GM12878 (cell line): ENCODE measurements at regions not wholly inside any gene's neighbourhood (a gene's known extent, or its start where the extent isn't known, plus 50 kb on each side); places are given as distances from the start of the nearest gene placed in this dataset.
A peak's percentile ranks its signal among the peaks of the same experiment; 100 is the strongest.

Experiments
- ATAC-seq: fragments of 200-7000 bp; cut with Tn5 transposase; 3 replicates; pipeline ENCODE4 v1.9.1; 2020; ENCODE audit warnings: mild to moderate bottlenecking, moderate library complexity
- BruUV-seq: library from RNA; stranded (reverse); fragments of 400-500 nt; replicated peaks from 2 replicates; lab custom pipeline; 2021; lab: Mats Ljungman, UMichigan
- CTCF ChIA-PET: fragments of 300-600 bp; sonication (Branson Sonifier 250); formaldehyde crosslinking; extraction: SDS; loops from one replicate; lab custom pipeline; 2021; ENCODE audit warnings: inconsistent platforms; lab: Yijun Ruan, JAX
- POLR2A ChIA-PET: fragments of 350-600 bp; formaldehyde crosslinking; extraction: SDS; loops from one replicate; lab custom pipeline; 2021; ENCODE audit warnings: inconsistent platforms; lab: Charles Lee
- RAD21 ChIA-PET: fragments of 300-600 bp; sonication (Branson Sonifier 250); formaldehyde crosslinking; loops from one replicate; lab custom pipeline; 2023; ENCODE audit warnings: antibody characterized with exemption; ENCODE audit not compliant: unreplicated experiment; lab: Charles Lee
- SMC1A ChIA-PET: fragments of 300-600 bp; sonication (Branson Sonifier 250); formaldehyde crosslinking; loops from one replicate; lab custom pipeline; 2023; ENCODE audit not compliant: unreplicated experiment, uncharacterized antibody; lab: Charles Lee
- DNase-seq: peaks from one replicate; pipeline ENCODE4 v3.0.0-alpha.2; 2011; ENCODE audit warnings: low read depth, low spot score
- FAIRE-seq: peaks from 3 replicates; lab custom pipeline; 2011; peaks lifted over from hg19 to GRCh38; lab: Jason Lieb, UNC
- H2AFZ ChIP-seq: 2 replicates; pipeline ENCODE4 v1.6.0; 2011; ENCODE audit warnings: low read depth, low read length, control low read depth; ENCODE audit not compliant: control insufficient read depth
- H3K27ac ChIP-seq: 2 replicates; pipeline ENCODE4 v1.5.1; 2011; ENCODE audit warnings: control low read depth; ENCODE audit not compliant: control insufficient read depth, insufficient read depth
- H3K27me3 ChIP-seq, 2 experiments: replicated peaks in 1 of 2; 2 replicates each; pipeline versions ENCODE4 v1.6.0 to v1.6.1; 2011; ENCODE audit warnings: low read length in 1 of 2; ENCODE audit not compliant: control insufficient read depth in 2 of 2, insufficient read depth in 2 of 2
- H3K36me3 ChIP-seq, 2 experiments: 2 replicates each; pipeline ENCODE4 v1.5.1; 2011; ENCODE audit warnings: low read length in 1 of 2; ENCODE audit not compliant: control insufficient read depth in 2 of 2, insufficient read depth in 2 of 2
- H3K4me1 ChIP-seq: 2 replicates; pipeline ENCODE4 v1.6.1; 2011; ENCODE audit warnings: mild to moderate bottlenecking, low read length, moderate library complexity, mixed read lengths; ENCODE audit not compliant: control insufficient read depth, insufficient read depth
- H3K4me2 ChIP-seq: 2 replicates; pipeline ENCODE4 v1.6.0; 2011; ENCODE audit warnings: control low read depth; ENCODE audit not compliant: control insufficient read depth, insufficient read depth
- H3K4me3 ChIP-seq: fragments of 200-600 bp; sonication (generic); 2 replicates; pipeline ENCODE4 v1.5.1; 2016
- H3K79me2 ChIP-seq: 2 replicates; pipeline ENCODE4 v1.6.0; 2011; ENCODE audit warnings: low read length; ENCODE audit not compliant: control insufficient read depth, insufficient read depth
- H3K9ac ChIP-seq: 2 replicates; pipeline ENCODE4 v1.8.0; 2011; ENCODE audit warnings: low read length, control low read depth, mixed read lengths; ENCODE audit not compliant: control insufficient read depth, insufficient read depth
- H3K9me3 ChIP-seq: replicated peaks from 3 replicates; pipeline ENCODE4 v1.5.1; 2011; ENCODE audit warnings: mild to moderate bottlenecking, low read length; ENCODE audit not compliant: control insufficient read depth, insufficient read depth
- H4K20me1 ChIP-seq: 2 replicates; pipeline ENCODE4 v1.6.0; 2011; ENCODE audit not compliant: control insufficient read depth, insufficient read depth
- BMI1 ChIP-seq: fragments of 450-650 bp; IDR thresholded peaks from 2 replicates; pipeline ENCODE4 v1.6.1; 2016; ENCODE audit warnings: mild to moderate bottlenecking, moderate library complexity, borderline replicate concordance
- CEBPB ChIP-seq, 2 experiments: fragments of 150-350 bp in 1 of 2; IDR thresholded peaks; 2 replicates each; pipeline ENCODE4 v1.6.1; 2012 to 2014; ENCODE audit warnings: low read depth in 2 of 2, low read length in 2 of 2, borderline replicate concordance in 1 of 2, inconsistent platforms in 1 of 2
- ESRRA ChIP-seq: IDR thresholded peaks from 2 replicates; pipeline ENCODE4 v1.6.1; 2012; ENCODE audit warnings: mild to moderate bottlenecking, low read length, improper control_type of control experiment
- FOS ChIP-seq: IDR thresholded peaks from 3 replicates; pipeline ENCODE4 v1.6.1; 2011; ENCODE audit warnings: borderline replicate concordance; ENCODE audit not compliant: insufficient read length; ENCODE audit errors: extremely low read depth
- GATAD2B ChIP-seq: fragments of 450-650 bp; conservative IDR thresholded peaks from 2 replicates; pipeline ENCODE4 v1.6.1; 2017; ENCODE audit warnings: low read depth, mild to moderate bottlenecking, moderate library complexity
- HDGF ChIP-seq: fragments of 450-650 bp; IDR thresholded peaks from 2 replicates; pipeline ENCODE4 v1.6.1; 2016; ENCODE audit warnings: antibody characterized with exemption
- JUND ChIP-seq: IDR thresholded peaks from 2 replicates; pipeline ENCODE4 v1.6.1; 2012; ENCODE audit warnings: low read depth, mild to moderate bottlenecking, low read length, improper control_type of control experiment, moderate library complexity
- MTA2 ChIP-seq: fragments of 450-650 bp; IDR thresholded peaks from 2 replicates; pipeline ENCODE4 v1.6.1; 2016; ENCODE audit warnings: low read depth, mild to moderate bottlenecking, moderate library complexity
- NBN ChIP-seq: fragments of 450-650 bp; IDR thresholded peaks from 2 replicates; pipeline ENCODE4 v1.6.1; 2016
- PAX8 ChIP-seq: fragments of 450-650 bp; IDR thresholded peaks from 2 replicates; pipeline ENCODE4 v1.6.1; 2017; ENCODE audit warnings: mild to moderate bottlenecking, moderate library complexity
- SMAD1 ChIP-seq: fragments of 450-650 bp; IDR thresholded peaks from 2 replicates; pipeline ENCODE4 v1.6.1; 2018; ENCODE audit warnings: mild to moderate bottlenecking, low read depth; ENCODE audit not compliant: partially characterized antibody
- SMAD5 ChIP-seq: IDR thresholded peaks from 2 replicates; pipeline ENCODE4 v1.6.1; 2016; ENCODE audit warnings: antibody characterized with exemption, low read depth
- SUPT20H ChIP-seq: IDR thresholded peaks from 2 replicates; pipeline ENCODE4 v1.6.1; 2011; ENCODE audit warnings: low read depth, mild to moderate bottlenecking, low read length, moderate library complexity, borderline replicate concordance; ENCODE audit not compliant: control insufficient read depth
- YBX1 ChIP-seq: fragments of 450-650 bp; IDR thresholded peaks from 2 replicates; pipeline ENCODE4 v1.6.1; 2016; ENCODE audit warnings: antibody characterized with exemption
- in situ Hi-C: fragments of 300-500 bp; cut with MboI; formaldehyde crosslinking; loops from 9 replicates; pipeline ENCODE4 v1.14.3; 2018; ENCODE audit warnings: mixed read lengths
- intact Hi-C: fragments of 100-400 bp; cut with micrococcal nuclease; formaldehyde crosslinking; loops from one replicate; pipeline ENCODE4 v1.14.2; 2022; ENCODE audit not compliant: unreplicated experiment
- TF ChIP-seq, protein P1 (sequence below): fragments of 450-650 bp; IDR thresholded peaks from 2 replicates; pipeline ENCODE4 v1.6.1; 2016; ENCODE audit warnings: mild to moderate bottlenecking
- TF ChIP-seq, protein P2 (sequence below): fragments of 450-650 bp; IDR thresholded peaks from 2 replicates; pipeline ENCODE4 v1.6.1; 2017; ENCODE audit warnings: antibody characterized with exemption, mild to moderate bottlenecking, moderate library complexity
- TF ChIP-seq, protein P3 (sequence below): IDR thresholded peaks from 2 replicates; pipeline ENCODE4 v1.6.1; 2011; ENCODE audit warnings: borderline replicate concordance, low read depth, mild to moderate bottlenecking, moderate library complexity, mixed read lengths, low read length; ENCODE audit not compliant: insufficient read depth; ENCODE audit errors: extremely low read length
- TF ChIP-seq, protein P4 (sequence below): fragments of 450-650 bp; IDR thresholded peaks from 2 replicates; pipeline ENCODE4 v1.6.1; 2018; ENCODE audit warnings: borderline replicate concordance, mild to moderate bottlenecking; ENCODE audit not compliant: partially characterized antibody

DNA sequence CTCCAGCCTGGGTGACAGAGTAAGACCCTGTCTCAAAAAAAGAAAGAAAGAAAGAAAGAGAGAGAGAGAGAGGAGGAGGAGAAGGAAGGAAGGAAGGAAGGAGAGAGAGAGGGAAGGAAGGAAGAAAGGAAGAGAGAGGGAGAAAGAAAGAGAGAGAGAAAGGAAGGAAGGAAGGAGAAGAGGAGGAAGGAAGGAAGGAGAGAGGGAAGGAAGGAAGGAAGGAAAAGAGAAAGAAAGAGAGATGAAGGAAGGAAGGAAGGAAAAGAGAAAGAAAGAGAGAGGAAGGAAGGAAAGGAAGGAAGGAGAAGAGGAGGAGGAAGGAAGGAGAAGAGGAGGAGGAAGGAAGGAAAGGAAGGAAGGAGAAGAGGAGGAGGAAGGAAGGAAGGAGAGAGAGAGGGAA, 82.2 kb upstream of the ATP1B1 start:
- no TSS peak for BruUV-seq
- SMC1A ChIA-PET, result interaction anchor here (0.9 to 13.7 kb wide), 26 partner anchors 10 to 585 kb away, joined by 3 to 343 read pairs (median 6); partner anchors contain the start of genes ATP1B1, BLZF1 and NME7
- TF ChIP-seq SMAD5 (no peak), JUND (no peak), SMAD1 (peak; percentile 39), PAX8 (no peak), SUPT20H (no peak), HDGF (peak; percentile 98), CEBPB (IDR thresholded peaks at IDR 0.05; ENCODE audit: borderline replicate concordance in 1 of 2, low read depth in 2 of 2, low read length in 2 of 2) (no peak), YBX1 (no peak; the same call in 1 of the 2 replicates), MTA2 (peak; percentile 6; the same call in 1 of the 2 replicates), NBN (peak; percentile 92), FOS (no peak), ESRRA (no peak), BMI1 (no peak), GATAD2B (no peak)
- TF ChIP-seq, protein P1, sequence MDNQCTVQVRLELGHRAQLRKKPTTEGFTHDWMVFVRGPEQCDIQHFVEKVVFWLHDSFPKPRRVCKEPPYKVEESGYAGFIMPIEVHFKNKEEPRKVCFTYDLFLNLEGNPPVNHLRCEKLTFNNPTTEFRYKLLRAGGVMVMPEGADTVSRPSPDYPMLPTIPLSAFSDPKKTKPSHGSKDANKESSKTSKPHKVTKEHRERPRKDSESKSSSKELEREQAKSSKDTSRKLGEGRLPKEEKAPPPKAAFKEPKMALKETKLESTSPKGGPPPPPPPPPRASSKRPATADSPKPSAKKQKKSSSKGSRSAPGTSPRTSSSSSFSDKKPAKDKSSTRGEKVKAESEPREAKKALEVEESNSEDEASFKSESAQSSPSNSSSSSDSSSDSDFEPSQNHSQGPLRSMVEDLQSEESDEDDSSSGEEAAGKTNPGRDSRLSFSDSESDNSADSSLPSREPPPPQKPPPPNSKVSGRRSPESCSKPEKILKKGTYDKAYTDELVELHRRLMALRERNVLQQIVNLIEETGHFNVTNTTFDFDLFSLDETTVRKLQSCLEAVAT, result peak; percentile 69
- TF ChIP-seq, protein P2, sequence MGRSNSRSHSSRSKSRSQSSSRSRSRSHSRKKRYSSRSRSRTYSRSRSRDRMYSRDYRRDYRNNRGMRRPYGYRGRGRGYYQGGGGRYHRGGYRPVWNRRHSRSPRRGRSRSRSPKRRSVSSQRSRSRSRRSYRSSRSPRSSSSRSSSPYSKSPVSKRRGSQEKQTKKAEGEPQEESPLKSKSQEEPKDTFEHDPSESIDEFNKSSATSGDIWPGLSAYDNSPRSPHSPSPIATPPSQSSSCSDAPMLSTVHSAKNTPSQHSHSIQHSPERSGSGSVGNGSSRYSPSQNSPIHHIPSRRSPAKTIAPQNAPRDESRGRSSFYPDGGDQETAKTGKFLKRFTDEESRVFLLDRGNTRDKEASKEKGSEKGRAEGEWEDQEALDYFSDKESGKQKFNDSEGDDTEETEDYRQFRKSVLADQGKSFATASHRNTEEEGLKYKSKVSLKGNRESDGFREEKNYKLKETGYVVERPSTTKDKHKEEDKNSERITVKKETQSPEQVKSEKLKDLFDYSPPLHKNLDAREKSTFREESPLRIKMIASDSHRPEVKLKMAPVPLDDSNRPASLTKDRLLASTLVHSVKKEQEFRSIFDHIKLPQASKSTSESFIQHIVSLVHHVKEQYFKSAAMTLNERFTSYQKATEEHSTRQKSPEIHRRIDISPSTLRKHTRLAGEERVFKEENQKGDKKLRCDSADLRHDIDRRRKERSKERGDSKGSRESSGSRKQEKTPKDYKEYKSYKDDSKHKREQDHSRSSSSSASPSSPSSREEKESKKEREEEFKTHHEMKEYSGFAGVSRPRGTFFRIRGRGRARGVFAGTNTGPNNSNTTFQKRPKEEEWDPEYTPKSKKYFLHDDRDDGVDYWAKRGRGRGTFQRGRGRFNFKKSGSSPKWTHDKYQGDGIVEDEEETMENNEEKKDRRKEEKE, result no peak
- TF ChIP-seq, protein P3, sequence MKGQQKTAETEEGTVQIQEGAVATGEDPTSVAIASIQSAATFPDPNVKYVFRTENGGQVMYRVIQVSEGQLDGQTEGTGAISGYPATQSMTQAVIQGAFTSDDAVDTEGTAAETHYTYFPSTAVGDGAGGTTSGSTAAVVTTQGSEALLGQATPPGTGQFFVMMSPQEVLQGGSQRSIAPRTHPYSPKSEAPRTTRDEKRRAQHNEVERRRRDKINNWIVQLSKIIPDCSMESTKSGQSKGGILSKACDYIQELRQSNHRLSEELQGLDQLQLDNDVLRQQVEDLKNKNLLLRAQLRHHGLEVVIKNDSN, result no peak
- TF ChIP-seq, protein P4, sequence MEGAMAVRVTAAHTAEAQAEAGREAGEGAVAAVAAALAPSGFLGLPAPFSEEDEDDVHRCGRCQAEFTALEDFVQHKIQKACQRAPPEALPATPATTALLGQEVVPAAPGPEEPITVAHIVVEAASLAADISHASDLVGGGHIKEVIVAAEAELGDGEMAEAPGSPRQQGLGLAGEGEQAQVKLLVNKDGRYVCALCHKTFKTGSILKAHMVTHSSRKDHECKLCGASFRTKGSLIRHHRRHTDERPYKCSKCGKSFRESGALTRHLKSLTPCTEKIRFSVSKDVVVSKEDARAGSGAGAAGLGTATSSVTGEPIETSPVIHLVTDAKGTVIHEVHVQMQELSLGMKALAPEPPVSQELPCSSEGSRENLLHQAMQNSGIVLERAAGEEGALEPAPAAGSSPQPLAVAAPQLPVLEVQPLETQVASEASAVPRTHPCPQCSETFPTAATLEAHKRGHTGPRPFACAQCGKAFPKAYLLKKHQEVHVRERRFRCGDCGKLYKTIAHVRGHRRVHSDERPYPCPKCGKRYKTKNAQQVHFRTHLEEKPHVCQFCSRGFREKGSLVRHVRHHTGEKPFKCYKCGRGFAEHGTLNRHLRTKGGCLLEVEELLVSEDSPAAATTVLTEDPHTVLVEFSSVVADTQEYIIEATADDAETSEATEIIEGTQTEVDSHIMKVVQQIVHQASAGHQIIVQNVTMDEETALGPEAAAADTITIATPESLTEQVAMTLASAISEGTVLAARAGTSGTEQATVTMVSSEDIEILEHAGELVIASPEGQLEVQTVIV, result no peak

More for the DNA sequence above, 82.2 kb upstream of the ATP1B1 start:
- no peaks in the 10 kb centered on the region for H4K20me1 ChIP-seq
- in situ Hi-C loops (no loop called here), intact Hi-C loops (no loop called here)
- POLR2A ChIA-PET, result interaction anchor here (0.9 to 2.7 kb wide), 12 partner anchors 12 to 114 kb away, joined by 3 to 33 read pairs (median 4); partner anchors contain the start of gene ATP1B1
- no peak overlapping the region for H3K27ac ChIP-seq
- DNase-seq (no peak), FAIRE-seq (no peak), ATAC-seq (no peak)
- no peaks in the 10 kb centered on the region for H3K27me3 ChIP-seq
- RAD21 ChIA-PET, result interaction anchor here (0.9 to 9.0 kb wide), 16 partner anchors 7 to 681 kb away, joined by 3 to 112 read pairs (median 8); no protein-coding TSS in a partner anchor
- H3K36me3 ChIP-seq, result no peaks in the 10 kb centered on the region
- no peaks in the 10 kb centered on the region for H3K9me3 ChIP-seq
- no peaks in the 10 kb centered on the region for H3K79me2 ChIP-seq
- no peak overlapping the region for H3K4me3 ChIP-seq
- CTCF ChIA-PET, result interaction anchor here (0.9 to 3.4 kb wide), 8 partner anchors 12 to 489 kb away, joined by 3 to 23 read pairs (median 6); no protein-coding TSS in a partner anchor
- peaks cover 15% of the 10 kb centered on the region for H3K4me1 ChIP-seq
- no peak overlapping the region; the same call in 1 of the 2 replicates for H2AFZ ChIP-seq
- no peak overlapping the region for H3K4me2 ChIP-seq
- H3K9ac ChIP-seq, result no peak overlapping the region
